ENCODE measurements at regions not wholly inside any gene's neighbourhood (a gene's known extent, or its start where the extent isn't known, plus 50 kb on each side); places are given as distances from the start of the nearest gene placed in this dataset.

DNA sequence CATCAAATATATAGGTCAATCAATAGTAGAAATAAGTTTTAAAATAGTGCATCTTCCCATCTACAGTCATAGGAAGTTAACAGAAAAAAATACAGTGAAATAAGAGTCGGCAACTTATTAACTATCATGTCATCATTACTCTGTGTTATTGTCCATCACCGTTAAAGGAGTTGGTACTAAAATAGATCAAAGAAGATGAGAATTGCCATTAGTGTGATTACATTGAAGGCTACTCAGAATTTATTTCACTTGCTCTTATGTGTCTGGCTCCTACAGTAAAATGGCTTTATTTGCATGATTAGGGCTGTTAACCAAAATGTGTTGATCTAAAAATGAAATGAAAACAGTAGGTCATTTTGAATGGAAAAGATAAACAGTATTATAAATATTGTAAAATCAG lies 162.5 kb upstream of the SLITRK1 start:
- no peak for DNase-seq (ENCODE audit: low spot score)

DNA sequence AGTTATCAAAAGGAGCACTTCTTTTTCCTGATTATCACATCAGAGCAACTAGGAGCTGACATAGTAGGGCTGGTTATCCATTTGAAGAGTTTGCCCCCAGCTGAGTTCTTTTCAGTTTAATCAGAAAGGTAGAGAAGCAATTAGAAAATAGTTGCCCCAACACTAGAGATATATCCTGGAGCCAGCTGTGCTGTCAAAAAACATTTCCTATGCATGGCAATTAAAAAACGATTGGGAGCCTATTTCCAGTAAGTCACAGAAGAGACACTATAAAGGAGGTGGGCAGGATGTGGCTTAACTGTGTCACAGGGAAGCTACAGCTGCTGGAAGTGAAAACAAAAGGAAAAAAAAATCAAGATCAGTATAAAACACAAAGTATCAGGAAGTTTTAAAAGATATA lies 155.7 kb upstream of the SLITRK1 start:
- DNase-seq (ENCODE audit: low spot score) = no peak

DNA sequence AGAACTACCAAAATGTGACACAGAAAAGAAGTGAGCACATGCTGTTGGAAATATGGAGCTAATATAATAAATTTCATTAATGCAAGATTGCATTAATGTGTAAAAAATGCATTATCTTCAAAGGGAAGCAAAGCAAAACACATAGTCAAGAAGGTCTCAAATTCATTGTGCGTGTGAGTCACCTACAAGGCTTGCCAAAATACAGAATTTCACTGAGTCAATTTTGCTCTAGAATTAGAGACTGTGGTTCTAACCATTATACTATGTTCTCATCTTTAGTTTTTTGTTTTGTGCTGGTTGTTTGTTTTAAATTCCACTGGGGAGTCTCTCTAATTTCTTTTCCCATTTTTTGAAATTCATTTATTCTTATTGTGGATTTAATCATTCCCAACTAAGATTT lies 149.8 kb upstream of the SLITRK1 start:
- DNase-seq (ENCODE audit: low spot score) = no peak

DNA sequence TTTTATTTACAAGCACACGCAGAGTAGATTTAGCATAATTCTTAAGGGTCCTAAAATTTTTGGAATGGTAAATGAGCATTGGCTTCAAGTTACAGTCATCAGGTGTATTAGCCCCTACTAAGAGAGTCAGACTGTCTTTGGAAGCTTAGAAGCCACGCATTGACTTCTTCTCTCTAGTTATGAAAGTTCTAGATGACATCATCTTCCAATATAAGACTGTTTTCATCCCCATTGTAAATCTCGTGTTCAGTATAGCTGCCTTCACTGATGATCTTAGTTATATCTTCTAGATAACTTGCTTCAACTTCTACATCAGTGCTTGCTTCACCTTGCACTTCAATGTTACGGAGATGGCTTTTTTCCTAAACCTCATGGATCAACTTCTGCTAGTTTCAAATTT lies 148.8 kb upstream of the SLITRK1 start:
- DNase-seq (ENCODE audit: low spot score) = no peak

DNA sequence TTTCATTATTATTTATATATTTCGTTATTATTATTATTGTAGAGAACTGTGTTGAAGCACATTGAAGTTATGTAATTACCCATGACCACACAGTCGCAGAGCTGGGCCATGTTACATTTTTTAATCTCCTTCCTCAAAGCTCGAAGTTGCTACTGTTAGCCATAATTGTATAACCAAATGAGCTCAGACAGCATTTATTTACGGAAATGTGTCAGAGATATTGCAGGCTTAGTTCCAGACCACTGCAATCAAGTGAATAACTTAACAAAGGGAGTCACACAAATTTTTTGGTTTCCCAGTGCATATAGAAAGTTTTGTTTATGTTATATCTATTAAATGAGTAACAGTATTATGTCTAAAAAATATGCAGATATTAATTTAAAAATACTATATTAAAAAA lies 147.1 kb upstream of the SLITRK1 start:
- DNase-seq (ENCODE audit: low spot score) = no peak

DNA sequence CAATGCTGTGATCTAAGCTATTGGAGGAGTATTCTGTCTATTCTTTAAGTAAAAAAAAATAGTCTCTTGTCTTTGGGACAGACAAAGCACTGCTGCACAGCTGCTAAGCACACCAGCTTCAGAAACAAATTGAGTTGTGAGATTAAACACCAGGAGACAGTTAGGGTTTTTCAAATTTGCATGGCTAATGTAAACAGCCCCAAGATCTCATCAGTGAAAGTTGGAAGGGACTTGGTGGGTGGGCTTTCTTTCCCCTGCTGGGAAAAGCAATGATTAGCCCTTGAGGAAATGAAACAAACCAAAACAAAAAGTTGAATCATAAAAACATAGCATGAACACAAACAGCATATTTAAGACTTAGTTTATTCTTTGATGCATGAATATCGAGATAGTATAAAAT lies 143.6 kb upstream of the SLITRK1 start:
- DNase-seq (ENCODE audit: low spot score) = no peak

DNA sequence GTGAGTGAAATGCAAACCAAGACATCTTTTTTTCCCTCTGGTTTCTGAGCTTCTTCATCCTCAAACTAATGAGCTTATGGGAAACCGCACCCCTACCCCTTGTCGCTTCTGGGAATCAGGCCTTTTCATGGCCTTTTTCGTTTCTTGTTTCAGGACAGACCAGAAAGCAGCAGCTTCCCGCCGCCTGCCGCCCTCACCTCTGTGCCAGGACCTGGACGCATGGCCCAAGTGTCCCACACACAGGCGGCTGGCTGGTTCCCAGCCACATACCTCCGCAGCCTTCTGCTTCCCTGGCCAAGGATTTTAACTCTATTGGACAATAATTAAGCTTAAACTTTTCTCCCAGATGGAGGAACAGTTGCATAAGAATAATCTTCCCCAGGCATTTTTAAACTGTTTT lies 114.1 kb upstream of the SLITRK1 start:
- no peak for DNase-seq (ENCODE audit: low spot score)

DNA sequence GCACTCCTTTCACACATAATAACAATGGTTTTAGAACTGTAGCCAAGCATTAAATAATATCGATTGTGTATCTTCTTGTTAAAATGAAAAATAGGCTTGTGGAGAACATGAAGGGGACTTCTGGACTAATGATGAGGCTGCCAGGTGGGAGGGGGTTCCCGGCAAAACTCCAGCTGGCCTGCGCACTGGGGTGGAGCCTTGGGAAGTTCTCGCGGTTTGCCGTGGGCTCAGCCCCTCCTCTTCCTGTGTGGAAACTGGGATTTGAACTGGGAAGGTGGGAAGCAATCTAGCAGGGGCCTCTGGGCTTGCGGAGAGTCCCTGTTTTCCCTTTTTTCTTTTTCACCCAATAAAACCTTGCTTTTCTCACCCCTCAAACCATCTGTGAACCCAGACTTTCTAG lies 113.7 kb upstream of the SLITRK1 start:
- DNase-seq (ENCODE audit: low spot score) = no peak

DNA sequence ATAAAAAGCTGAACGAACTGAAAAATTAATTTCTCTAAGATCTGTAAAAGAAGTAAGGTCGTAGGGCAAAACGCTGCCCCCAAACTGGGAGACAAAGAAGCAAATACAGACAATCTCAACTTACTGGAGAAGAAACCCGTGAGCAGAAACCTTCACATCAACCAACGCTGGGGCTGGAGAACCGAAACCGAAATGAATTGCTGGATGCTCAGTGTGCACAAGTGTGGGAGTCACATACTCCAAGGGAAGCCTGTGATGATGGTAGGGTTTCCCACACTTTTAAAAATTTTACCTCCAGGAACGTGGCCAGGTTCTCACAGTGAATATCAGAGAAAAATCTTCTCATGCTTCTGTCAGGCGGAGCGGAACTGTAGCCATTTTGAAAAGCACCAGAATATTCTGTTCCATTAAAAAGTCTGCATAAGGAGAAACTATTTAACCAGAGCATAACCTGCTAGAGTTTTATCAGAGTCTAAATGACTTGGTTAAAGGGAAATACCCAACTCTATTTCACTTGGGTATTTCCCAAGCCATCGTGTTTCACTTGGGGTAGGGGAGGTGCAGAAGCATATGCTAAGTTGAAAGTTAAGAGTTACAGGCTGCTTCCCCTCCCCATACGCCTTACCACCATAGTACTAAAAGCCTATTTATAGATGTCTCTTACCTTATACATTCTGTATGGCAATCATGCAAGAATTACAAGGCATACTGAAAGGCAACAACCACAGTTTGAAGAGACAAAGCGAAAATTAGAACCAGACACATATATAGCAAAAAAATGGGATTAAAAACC lies 110.5 kb upstream of the SLITRK1 start:
- DNase-seq (ENCODE audit: low spot score) = no peak

DNA sequence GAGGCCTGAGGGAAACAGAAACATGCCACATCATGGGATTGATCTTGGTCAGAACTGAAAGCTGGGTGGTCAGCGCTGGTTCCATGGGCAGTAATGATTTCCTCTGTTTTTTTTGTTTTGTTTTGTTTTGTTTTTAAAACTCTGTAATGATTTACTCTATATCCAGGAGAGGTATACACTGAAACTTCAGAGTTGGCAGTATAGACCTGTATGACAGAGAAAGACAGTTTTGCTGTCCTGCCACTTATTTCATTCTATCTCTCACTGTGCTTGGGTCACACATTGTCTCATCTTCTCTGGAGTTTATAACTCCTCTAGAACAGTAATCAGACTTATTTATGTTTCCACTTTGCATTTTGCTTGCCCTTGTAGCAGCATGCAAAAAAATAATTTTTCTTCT lies 105.1 kb upstream of the SLITRK1 start:
- DNase-seq (ENCODE audit: low spot score) = no peak

DNA sequence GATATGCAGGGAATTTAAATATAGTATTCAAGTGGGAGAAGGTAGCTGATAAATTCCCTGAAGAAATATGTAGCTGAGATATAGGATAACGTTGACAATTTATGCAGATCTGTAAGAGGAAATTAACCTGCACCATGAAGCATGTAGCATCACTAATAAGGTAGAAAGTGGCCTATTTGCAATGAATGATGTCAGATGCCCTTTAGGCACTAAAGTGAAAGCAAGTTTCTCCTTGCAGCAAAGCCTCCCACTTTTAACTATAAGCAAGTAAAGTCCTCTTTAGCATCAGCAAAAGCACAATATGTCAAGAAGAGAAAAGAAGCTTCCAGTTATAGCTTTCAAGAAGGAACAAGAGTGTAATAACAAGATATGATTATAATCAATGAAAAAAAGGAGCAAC lies 102.5 kb upstream of the SLITRK1 start:
- DNase-seq (ENCODE audit: low spot score) = no peak

DNA sequence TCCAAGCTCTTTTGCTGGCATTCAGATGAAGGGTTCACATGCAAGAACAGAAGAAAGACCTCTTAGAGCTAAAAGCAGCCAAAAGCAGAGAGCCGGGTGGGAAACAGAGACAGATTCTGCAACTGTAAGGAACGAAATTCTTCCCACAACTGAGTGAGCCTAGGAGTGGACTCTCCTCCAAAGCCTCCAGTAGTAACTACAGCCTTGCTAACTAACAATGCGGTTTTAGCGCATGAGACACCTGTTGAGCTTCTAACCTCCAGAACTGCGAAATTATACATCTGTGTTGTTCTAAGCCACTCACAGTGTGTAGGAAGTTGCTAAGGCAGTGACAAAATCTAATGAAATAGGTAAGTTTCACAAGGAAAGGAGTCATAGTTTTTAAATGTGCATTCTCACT lies 98.1 kb upstream of the SLITRK1 start:
- no peak for DNase-seq (ENCODE audit: low spot score)

DNA sequence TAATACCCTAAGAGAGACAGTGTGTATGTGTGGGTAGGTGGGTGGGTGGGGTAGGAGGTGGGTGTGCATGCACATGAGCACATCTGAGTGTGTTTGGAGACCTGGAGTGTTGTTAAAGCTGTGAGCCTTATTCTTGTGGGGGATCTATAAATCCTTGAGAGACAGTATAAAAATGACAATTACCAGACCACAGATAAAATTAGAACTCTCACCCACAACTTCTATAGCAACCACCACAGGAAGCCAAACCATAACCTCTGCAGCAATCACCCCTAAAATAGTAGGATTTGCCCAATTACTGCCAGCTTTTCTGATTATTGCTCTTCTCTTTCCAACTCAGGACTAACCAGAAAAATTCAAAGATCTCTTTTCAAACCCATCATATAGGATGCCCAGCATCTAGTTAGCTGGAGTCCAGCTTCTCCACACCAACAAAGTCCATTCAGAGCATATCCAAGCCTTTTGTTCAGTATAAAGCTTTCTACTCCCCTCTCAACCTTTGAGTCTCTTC lies 93.4 kb upstream of the SLITRK1 start:
- no peak for DNase-seq (ENCODE audit: low spot score)

DNA sequence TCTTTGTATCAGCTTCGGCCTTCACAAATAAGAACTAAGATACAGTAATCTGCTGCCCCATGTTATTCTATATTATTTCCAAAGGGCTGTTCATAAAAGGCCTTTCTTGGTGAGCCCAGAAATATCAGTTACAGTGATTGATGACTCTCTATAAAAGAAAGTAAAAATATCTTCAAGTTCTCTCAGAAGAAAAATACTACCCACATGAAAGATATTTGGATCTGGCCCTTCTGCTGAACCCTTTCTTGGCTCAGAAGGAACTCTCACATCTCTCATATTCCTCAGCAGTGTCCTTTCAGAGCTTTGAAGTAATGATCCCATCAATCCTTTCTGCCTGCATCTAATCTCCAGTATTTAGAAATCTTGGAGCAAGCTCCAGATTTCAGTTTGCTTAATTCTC lies 76.3 kb upstream of the SLITRK1 start:
- no peak for DNase-seq (ENCODE audit: low spot score)

DNA sequence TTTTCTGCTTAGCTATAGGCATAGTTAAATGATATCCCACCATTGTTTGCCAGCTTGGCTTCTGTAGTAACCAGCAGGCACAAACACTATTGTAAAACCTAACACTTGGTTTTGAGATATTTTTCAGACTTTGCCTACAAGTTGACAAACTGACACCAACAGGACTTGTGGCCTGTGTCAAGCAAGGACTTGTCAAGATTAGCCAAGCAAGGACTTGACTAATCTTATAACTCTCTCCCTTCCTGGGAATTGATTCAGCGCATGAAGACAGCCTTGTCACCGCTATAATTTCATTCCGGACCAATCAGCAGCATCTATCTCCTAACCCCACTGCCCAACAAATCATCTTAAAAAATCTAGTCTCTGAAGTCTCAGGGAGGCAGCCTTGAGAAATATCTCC lies 72.7 kb upstream of the SLITRK1 start:
- no peak for DNase-seq (ENCODE audit: low spot score)

DNA sequence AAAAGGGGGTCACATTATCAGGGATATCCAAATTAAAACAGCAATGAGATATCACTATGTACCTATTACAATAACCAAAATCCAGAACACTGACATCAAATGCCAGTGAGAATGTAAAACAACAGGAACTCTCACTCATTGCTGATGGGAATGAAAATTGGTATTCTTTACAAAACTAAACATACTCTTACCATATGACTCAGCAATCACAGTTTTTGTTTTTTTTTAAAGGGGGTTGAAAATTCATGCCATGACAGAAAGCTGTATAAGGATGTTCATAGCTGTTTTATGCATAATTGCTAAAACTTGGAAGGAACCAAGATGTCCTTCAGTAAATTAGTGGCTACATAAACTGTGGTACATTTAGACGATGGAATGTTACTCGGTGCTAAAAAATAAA lies 71.6 kb upstream of the SLITRK1 start:
- no peak for DNase-seq (ENCODE audit: low spot score)

DNA sequence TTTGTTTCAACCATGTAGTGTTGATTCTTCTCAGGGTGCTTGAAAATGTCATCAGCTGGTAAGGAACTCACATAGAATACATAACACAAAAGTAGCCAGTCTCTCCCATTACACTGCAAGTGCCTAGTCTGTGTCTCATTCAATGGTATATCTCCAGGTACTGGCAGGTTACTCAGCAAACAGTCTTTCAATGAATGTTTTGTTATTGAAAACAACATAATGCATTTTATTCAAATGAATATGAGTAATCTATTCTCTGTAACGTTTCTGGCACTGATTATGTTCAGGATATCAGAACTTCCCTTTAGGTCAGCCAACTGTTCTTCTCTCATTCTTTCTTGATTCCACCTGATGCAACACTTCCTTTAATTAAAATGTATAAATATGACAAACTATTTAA lies 68.0 kb upstream of the SLITRK1 start:
- no peak for DNase-seq (ENCODE audit: low spot score)

DNA sequence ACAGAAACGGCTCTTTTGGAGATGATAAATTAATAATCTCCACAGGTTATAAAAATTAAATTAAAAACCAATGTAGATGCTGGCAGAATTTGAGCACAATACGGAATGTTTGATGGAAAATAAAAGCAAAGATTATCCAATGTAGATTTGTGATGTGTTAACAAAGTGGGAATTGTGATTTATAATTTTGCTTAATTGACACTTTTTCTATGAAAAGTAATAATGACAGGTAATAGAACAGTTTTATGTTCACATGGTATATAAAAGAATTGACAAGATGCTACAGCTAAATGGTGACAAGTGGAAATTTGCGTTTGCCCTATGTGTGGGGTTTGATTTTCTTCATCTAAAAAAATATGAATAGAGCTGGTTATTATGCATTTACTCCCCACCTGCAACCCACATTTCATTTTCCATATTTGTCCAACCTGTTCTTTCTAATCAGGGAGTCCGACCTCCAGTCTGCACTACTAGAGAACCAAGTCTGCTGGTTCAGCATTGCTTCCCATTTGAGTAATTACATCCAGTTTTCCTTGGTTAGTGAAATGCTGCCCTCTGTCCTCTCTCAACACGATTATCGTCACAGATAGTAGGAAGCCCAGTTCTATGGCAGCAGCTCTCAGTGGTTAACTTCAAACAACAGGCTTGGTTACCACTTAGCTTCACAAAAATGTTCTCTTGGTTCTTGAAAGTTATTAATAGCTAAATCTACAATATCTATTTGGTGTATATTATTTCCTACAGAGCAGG lies 61.4 kb upstream of the SLITRK1 start:
- no peak for DNase-seq (ENCODE audit: low spot score)

DNA sequence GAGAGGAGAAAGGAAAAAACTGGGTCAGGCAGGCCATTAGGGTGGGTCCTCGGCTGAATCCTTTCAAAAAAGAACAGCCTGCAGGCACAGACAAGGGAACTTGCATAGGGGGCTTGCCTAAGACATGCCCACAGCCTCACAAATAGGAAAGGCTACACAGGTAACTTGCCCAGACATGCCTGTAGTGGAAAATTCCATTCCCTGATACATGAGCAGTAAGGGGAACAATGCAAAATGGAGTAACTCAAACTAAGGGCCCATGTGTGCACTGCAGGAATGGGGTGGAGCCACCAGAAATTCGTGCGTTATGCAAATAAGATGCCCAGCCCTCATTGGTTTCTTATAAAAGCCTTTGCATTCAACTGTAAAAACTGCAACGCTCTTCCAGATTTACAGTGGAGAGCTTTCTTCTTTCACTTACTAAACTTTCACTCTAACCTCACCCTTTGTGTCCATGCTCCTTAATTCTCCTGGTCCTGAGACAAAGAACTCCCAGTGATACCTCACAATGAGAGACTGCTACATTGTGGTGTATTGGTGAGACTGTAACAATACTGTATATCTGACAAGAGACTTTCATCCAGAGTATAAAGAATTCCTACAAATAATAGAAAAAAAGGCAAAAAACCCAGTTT lies 59.5 kb upstream of the SLITRK1 start:
- no peak for DNase-seq (ENCODE audit: low spot score)

DNA sequence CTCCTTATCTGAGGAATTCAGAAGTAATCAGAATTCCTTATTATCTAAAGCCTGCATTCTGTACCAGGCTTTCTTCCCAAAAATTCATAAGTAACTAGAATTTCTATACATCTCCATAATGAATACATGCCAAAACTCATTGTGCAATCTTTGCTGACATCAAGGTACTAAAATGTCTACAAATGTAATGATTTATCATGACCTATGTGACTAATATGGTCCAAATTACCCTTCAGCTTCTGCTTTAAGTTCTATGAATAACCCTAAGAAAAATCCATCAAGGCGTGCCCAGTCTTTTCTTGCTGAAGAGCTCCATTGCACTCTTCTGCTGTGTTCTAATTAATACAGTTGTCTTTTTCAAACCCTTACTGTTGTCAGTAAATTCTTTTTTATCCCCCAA lies 58.5 kb upstream of the SLITRK1 start:
- DNase-seq (ENCODE audit: low spot score) = no peak

DNA sequence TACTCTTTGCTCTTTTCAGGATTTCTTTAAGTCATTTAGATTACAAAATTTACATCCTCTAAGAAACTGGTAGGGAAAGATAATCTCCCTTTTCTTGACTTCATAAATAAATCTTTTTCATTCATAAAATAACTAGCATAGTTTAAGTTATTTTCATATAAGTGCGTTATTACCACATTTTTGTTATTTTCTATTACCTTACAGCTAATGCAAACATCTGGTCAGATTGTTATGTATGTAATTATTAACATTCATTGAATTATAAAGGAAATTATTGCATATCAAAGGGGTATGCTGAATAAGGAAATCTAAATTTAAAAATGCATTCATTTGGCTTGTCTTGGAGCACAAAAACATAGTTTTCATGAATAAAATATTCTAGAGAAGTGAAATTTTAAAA lies 55.3 kb upstream of the SLITRK1 start:
- DNase-seq (ENCODE audit: low spot score) = no peak

DNA sequence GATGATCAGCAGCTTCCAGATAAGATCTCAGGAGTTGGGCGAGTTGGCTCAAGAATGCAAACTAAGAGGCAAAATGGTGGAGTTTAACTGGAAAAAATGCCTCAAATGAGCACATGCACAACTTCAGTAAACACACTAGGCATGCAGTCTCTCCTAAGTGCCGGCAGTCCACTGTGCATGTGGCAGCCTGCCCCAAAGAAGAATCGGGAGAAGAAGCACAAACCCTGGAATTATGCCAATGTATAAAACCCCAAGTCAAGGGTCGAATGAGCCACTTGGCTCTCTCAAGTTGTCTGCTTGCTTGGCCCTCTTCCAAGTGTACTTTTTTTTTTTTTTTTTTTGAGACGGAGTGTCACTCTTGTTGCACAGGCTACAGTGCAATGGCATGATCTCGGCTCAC lies 53.3 kb upstream of the SLITRK1 start:
- no peak for DNase-seq (ENCODE audit: low spot score)

Measured in CD4-positive, alpha-beta T cell treated with Interleukin-2 at 100 ng/mL for 4 hours (primary cell).